Tibial nerve (tissue), 4 donors: ENCODE measurements at regions not wholly inside any gene's neighbourhood (a gene's known extent, or its start where the extent isn't known, plus 50 kb on each side); places are given as distances from the start of the nearest gene placed in this dataset.

Experiments
- DNase-seq, 2 donors: peaks; one replicate each; pipeline ENCODE4 v3.0.0-alpha.2; 2019; ENCODE audit warnings: low spot score in 2 of 2
- H3K27ac ChIP-seq, 4 donors: fragments of 200-600 bp; sonication (generic) in 3 of 4; one replicate each; pipeline ENCODE4 v1.5.1; 2017 to 2019; ENCODE audit warnings: mild to moderate bottlenecking in 1 of 4
- H3K27me3 ChIP-seq, 2 donors: fragments of 200-600 bp; sonication (generic) in 1 of 2; one replicate each; pipeline versions ENCODE4 v1.5.1 to v1.6.0; 2017 to 2019
- H3K36me3 ChIP-seq, 3 donors: fragments of 200-600 bp; sonication (generic); one replicate each; pipeline ENCODE4 v1.5.1; 2018 to 2019
- H3K4me1 ChIP-seq, 4 donors: fragments of 200-600 bp; sonication (generic) in 3 of 4; one replicate each; pipeline ENCODE4 v1.5.1; 2017 to 2019
- H3K4me3 ChIP-seq, 4 donors: fragments of 200-600 bp; sonication (generic) in 3 of 4; one replicate each; pipeline ENCODE4 v1.5.1; 2017 to 2019; ENCODE audit warnings: mild to moderate bottlenecking in 1 of 4, moderate library complexity in 1 of 4
- H3K9me3 ChIP-seq, 4 donors: fragments of 200-600 bp; sonication (generic) in 3 of 4; one replicate each; pipeline ENCODE4 v1.5.1; 2017 to 2019
- EP300 ChIP-seq, 2 donors: sonication (generic); formaldehyde crosslinking; IDR thresholded peaks; one replicate each; pipeline ENCODE4 v1.6.1; 2017; ENCODE audit warnings: antibody characterized with exemption in 2 of 2, mild to moderate bottlenecking in 1 of 2
- POLR2A ChIP-seq, 2 donors: fragments of 450-650 bp; IDR thresholded peaks; one replicate each; pipeline ENCODE4 v1.6.1; 2017; ENCODE audit warnings: antibody characterized with exemption in 2 of 2, mild to moderate bottlenecking in 2 of 2, moderate library complexity in 2 of 2
- WGBS, 2 donors: methylation state at CpG; one replicate each; pipeline ENCODE4 v1.1.5; 2018; 5-methylcytosine and 5-hydroxymethylcytosine counted together
- TF ChIP-seq, protein P1 (sequence below), 5 experiments: fragments of 200-600 bp in 3 of 5; fragments of 450-650 bp in 2 of 5; sonication (generic) in 3 of 5; IDR thresholded peaks; one replicate each; pipeline ENCODE4 v1.5.1; 2016 to 2019; ENCODE audit warnings: antibody characterized with exemption in 5 of 5, mild to moderate bottlenecking in 3 of 5, moderate library complexity in 2 of 5

DNA sequence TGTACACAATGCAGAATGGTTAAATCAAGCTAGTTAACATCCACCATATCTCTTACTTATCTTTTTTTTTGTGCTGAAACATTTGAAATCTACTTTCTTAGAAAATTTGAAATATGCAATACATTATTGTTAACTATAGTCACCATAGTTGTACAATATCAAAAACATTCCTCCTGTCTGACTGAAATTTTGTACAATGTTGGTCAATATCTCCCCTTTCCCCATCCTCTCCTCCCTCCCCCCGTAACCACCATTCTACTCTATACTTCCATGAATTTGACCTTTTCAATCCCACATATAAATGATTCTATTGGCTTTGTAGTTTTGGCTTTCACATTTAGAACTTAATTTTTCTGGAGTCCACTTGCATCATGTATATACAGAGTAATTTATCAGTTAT, 63.5 kb upstream of the DCD start:
- H3K27ac ChIP-seq = no peak overlapping the region
- peaks cover 0 to 8% of the 10 kb centered on the region in 2 donors for H3K27me3 ChIP-seq
- no peaks in the 10 kb centered on the region for H3K9me3 ChIP-seq
- no peak for DNase-seq
- no peaks in the 10 kb centered on the region for H3K4me1 ChIP-seq
- TF ChIP-seq EP300 (IDR thresholded peaks at IDR 0.05) = no peak
- TF ChIP-seq POLR2A (IDR thresholded peaks at IDR 0.05) = no peak
- TF ChIP-seq, protein P1, sequence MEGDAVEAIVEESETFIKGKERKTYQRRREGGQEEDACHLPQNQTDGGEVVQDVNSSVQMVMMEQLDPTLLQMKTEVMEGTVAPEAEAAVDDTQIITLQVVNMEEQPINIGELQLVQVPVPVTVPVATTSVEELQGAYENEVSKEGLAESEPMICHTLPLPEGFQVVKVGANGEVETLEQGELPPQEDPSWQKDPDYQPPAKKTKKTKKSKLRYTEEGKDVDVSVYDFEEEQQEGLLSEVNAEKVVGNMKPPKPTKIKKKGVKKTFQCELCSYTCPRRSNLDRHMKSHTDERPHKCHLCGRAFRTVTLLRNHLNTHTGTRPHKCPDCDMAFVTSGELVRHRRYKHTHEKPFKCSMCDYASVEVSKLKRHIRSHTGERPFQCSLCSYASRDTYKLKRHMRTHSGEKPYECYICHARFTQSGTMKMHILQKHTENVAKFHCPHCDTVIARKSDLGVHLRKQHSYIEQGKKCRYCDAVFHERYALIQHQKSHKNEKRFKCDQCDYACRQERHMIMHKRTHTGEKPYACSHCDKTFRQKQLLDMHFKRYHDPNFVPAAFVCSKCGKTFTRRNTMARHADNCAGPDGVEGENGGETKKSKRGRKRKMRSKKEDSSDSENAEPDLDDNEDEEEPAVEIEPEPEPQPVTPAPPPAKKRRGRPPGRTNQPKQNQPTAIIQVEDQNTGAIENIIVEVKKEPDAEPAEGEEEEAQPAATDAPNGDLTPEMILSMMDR (IDR thresholded peaks at IDR 0.05) = no peak
- H3K4me3 ChIP-seq = no peak overlapping the region
- H3K36me3 ChIP-seq = no peaks in the 10 kb centered on the region
- WGBS, 2 donors = 58 to 74% methylated on average over 1 of the region's 1 CpG

DNA sequence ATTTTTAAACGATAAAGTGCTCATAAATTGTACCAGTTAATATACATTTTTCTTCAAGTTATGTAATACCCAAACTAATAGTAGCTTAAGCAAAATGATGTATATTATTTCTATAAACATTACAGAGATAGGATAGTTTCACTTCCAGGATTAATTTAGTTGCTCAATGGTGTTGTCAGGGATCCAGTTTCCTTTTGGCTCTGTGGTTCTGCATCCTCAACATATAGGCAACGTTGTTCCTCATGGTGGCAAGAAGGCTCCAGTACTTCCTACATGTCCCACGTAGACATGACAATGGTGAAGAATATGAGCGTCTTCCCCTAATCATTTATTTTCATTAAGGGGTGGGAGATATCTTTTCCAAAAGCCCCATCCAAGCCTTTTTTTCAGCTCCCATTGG, 60.7 kb upstream of the DCD start:
- TF ChIP-seq, protein P1 (IDR thresholded peaks at IDR 0.05) = no peak
- TF ChIP-seq POLR2A (IDR thresholded peaks at IDR 0.05) (no peak), EP300 (IDR thresholded peaks at IDR 0.05) (no peak)
- Histone ChIP-seq H3K36me3 (no peaks in the 10 kb centered on the region), H3K9me3 (no peaks in the 10 kb centered on the region), H3K27ac (no peak overlapping the region), H3K4me3 (no peak overlapping the region), H3K4me1 (no peaks in the 10 kb centered on the region), H3K27me3 (peaks cover 0 to 2% of the 10 kb centered on the region in 2 donors)
- WGBS, 2 donors = 74 to 84% methylated on average over 4 of the region's 4 CpGs
- no peak for DNase-seq

DNA sequence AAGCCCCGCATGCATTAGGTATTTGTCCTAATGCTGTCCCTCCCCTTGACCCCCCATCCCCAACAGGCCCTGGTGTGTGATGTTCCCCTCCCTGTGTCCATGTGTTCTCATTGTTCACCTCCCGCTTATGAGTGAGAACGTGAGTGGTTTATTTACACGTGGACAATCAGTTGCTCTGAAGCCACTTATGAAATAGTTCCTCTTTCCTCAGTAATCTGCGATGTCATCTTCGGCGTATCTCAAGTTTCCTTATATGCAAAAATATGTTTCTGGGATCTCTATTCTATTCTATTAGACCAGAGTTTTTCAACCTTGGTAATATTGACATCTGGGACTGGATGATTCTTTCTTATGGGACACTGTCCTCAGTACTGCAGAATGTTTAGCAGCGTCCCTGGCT, 56.0 kb upstream of the DCD start:
- no peak for DNase-seq
- Histone ChIP-seq H3K4me3 (no peak overlapping the region), H3K36me3 (no peaks in the 10 kb centered on the region), H3K4me1 (no peaks in the 10 kb centered on the region), H3K27ac (no peak overlapping the region), H3K27me3 (no peaks in the 10 kb centered on the region), H3K9me3 (no peaks in the 10 kb centered on the region)
- 70 to 77% methylated on average over 8 of the region's 8 CpGs for WGBS, 2 donors
- TF ChIP-seq POLR2A (IDR thresholded peaks at IDR 0.05) (no peak), EP300 (IDR thresholded peaks at IDR 0.05) (no peak)
- TF ChIP-seq, protein P1 (IDR thresholded peaks at IDR 0.05) = no peak

DNA sequence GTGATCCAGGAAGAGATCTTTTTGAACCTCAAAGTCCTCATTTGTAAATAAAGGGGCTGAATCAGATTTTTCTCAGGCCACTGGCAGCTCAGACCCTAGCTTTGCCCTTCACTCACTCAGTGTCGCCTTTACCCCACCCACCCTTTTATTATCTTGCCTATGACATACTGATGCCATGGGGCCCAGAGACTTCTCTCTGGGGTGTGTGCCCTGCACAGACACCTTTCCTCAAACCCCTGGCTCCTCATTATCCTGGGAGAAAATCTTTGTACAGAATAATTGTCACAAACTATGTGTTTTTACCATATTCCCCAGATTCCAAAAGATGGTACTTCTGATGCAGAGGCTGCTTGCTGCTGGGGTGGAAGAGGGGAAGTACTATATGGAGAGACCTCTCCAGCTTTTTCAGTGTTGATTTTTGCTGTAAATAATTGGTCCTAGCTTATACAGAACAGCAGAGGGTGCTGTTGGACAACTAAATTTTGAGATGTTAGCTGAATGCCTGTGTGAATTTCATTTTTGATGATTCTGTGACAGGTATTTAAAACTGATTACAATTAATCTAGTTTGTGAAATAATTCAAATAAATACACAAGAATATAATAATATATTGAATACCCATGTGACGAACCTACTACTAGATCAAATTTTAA, 53.9 kb upstream of the DCD start:
- H3K4me3 ChIP-seq = no peak overlapping the region
- no peaks in the 10 kb centered on the region for H3K36me3 ChIP-seq
- peak in 1 of 2 donors; percentile 40 for DNase-seq
- H3K27ac ChIP-seq = no peak overlapping the region
- H3K9me3 ChIP-seq = no peaks in the 10 kb centered on the region
- WGBS, 2 donors = 30 to 36% methylated on average over 2 of the region's 2 CpGs
- peaks cover 0 to 3% (median 0%) of the 10 kb centered on the region in 4 donors for H3K4me1 ChIP-seq
- no peak for TF ChIP-seq EP300 (IDR thresholded peaks at IDR 0.05)
- no peak for TF ChIP-seq POLR2A (IDR thresholded peaks at IDR 0.05)
- TF ChIP-seq, protein P1 (IDR thresholded peaks at IDR 0.05) = peak; percentile 41 to 58 (median 54)
- no peaks in the 10 kb centered on the region for H3K27me3 ChIP-seq

DNA sequence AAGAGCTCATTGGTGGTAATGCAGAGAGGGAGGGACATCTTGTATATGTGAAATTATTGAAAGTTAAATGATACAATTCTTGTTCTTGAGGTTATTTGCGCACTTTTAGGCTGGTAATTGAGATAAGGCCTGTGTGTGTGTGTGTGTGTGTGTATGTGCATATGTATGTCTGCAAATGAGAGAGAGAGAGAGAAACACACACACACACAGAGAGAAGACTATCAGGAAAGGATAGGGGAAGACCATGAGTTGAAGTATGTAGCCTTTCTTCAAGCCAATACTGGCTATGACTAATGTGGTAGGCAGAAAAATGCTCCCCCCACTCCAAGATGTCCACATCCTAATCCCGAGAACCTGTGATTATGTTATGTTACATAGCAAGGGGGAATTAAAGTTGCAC, 52.7 kb upstream of the DCD start:
- WGBS, 2 donors = 88 to 92% methylated on average over 2 of the region's 2 CpGs
- Histone ChIP-seq H3K9me3 (no peaks in the 10 kb centered on the region), H3K4me3 (no peak overlapping the region)

More for the DNA sequence above, 52.7 kb upstream of the DCD start:
- TF ChIP-seq, protein P1 (IDR thresholded peaks at IDR 0.05) = no peak
- TF ChIP-seq POLR2A (IDR thresholded peaks at IDR 0.05) (no peak), EP300 (IDR thresholded peaks at IDR 0.05) (no peak)
- Histone ChIP-seq H3K27me3 (no peaks in the 10 kb centered on the region), H3K4me1 (peaks cover 0 to 3% (median 0%) of the 10 kb centered on the region in 4 donors), H3K27ac (no peak overlapping the region), H3K36me3 (no peaks in the 10 kb centered on the region)
- no peak for DNase-seq
